Femur (tissue), 1 donor: ENCODE measurements at regions not wholly inside any gene's neighbourhood (a gene's known extent, or its start where the extent isn't known, plus 50 kb on each side); places are given as distances from the start of the nearest gene placed in this dataset.

Experiments
- DNase-seq: peaks from one replicate; pipeline ENCODE4 v3.0.0-alpha.2; 2017

DNA sequence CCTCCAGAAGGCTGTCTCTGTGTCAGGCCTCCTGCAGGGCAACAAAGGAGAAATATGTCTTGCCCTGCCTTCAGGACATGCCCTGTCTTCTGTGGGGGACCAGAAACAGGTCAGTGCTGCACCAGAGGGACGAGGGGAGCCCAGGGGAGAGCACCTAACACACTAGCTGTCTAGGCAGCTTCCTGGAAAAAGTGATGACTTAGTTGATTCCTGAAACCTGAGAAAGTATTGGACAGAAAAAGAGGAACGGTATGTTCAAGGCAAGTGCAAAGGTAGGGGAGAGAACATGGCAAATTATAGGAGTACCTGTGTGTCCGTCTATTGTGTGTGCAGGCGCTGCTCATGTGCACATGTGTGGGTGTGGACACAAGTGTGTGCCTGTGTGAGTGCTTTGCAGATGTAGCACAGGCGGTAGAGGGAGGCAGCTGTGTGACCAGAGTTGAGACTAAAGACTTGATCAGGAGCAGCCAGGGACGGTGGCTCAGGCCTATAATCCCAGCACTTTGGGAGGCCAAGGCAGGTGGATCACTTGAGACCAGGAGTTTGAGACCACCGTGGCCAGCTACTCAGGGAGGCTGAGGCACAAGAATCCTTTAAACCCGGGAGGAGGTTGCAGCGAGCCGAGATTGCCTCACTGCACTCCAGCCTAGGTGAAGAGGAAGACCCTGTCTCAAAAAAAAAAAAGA is 119.5 kb downstream of the GYPC start:
- no peak for DNase-seq

DNA sequence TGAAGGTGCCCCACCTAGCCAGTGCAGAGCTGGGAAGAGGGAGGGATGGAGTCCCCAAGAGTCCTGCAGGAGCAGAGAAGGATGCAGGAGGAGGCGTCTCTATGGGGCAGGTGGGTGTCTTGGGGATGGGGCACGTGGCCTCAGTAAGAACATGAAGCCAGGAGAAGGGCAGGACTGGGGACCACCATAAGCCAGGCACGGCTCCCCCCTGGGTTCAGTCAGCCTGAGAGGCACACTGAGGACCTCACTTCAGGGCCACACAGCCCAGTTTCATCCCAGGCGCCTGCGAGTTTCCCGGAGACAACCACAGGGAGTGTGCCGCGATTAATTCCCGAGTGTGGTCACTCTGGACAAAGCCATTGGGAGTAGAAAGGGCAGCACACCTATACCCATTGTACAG is 120.3 kb downstream of the GYPC start:
- no peak for DNase-seq

DNA sequence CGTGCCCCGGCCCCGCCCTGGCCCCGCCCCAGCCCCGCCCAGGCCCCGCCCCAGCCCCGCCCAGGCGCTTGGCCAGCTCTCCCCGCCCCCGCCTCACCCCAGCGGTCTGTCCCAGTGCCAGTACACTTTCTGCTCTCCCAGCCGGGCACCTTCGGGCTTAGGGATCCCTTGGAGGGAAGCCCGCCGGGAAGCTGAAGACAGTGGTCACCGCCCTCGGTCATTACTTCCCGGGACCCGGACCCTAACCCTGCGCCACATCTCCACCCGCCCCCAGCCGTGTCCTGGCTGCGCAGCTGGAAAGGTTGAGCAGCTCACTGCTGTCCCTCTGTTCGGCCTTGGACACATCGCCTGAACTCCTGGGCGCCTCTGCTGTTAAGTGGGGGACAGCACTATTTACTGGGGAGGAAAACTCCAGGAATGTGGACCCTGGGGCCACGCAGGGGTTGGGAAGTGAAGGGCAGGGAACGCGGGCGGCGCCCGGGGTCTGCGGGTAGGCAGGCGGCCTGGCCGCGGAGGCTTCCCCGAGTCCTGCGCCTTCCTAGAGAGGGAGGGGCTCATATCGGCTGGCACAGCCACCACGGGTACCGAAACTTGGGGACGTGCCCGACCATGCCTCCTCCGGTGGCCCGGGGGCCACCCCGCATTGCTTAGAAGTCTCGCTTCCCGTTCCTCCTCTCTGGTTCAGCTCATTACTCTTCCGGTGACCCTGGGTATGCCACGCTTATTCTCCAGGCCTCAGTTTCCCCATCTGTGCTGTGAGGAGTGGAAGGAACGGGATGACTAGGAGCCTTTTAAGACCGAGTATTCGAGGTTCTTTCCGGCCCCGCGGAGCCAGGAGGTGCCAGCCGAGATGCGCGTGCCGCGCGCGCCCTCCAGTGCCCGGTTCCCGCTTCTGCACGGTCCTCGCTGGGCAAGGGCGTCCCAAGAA is 121.0 kb downstream of the GYPC start:
- DNase-seq, result peak; percentile 90

DNA sequence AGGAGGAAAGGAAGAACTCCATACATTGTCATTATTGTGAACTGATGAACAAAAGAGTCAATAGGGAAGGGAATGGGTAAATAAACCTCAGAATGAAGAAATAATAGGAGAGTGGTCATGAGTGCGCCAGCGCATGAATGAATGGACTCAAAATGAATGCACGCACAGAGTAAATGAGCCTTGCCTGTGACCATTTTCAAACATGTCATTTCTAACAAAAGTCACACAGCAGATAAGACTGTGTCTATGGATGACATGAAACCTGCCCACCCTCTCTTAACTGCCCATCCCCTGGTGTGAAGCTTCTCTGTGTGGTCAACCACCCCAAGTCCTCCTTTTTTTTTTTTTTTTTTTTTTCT is 121.1 kb upstream of the TEX51 start:
- no peak for DNase-seq

DNA sequence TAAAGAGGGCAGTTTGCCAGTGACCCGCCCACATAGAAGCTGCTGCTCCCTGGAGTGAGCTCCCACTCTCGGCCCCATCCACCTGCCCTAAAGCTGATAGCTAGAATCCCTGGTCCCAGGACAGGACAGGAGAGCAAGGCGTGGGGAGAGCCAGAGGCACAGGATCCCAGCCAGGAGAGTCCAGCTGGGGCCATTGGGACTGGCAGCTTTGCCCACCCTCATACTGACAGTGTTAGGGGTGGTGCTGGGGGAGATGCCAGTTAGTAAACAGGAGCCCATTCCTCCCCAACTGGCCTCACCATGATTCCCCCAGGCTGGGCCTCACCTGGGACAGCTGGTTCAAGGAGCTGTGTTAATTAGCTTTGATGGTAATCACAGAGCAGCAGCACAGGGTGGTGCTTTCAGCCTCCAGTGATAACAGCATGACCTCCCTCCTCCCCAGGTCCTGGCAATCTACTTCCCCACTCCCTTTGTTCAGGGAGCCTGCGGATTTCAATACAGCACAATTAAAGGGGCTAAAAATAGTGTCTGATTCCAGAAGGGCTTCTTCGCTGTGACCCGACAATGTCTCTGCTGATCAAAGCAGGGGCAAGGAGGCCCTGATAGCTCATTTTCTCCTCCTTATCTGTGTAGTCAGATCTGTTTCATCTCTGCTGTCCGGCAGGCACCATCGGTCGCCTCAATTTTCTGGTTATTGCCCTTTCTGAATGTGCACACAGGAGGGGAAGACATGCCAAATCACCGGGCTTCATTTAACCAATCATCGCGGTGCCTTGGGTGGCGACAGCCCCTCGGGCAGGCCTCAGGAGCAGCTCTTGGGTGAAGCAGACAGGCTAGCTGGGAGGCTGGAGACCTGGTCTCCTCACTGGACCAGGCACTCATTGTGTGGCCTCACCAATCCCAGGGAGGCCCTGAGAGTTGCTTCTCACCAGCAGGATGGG is 119.9 kb upstream of the TEX51 start:
- DNase-seq, result no peak

DNA sequence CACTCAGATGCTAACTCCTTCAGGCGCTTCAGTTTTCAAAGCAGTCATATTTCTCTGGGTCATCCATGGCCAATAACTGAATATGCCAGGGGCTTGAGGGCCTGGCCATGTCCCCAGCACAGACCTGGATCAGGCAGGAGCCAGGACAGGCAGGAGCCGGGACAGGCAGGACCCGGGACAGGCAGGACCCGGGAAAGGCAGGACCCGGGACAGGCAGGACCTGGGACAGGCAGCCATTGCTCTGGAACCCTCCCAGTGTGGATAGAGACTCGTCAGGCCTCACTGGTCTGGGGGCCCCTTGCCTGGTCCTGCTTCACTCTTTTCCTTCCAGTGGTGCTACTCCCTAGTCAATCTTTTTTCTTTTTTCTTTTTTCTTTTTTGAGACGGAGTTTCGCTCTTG is 117.5 kb upstream of the TEX51 start:
- DNase-seq, result no peak

DNA sequence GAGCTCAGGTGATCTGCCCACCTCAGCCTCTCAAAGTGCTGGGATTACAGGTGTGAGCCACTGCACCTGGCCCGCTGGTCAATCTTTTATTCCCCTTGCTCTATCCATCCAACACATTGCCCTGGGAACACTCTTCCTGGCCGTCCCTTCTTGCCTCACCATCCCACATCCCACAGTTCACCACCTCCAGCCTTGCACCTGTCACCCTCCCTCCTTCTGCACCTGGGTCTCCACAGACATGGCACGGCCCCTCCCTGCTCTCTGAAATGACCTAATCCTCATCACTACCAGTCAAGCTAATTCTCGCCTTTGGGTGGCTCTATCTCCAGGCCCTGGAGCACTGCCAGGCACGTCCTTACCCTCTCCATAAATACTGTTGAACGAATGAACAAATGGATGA is 116.9 kb upstream of the TEX51 start:
- no peak for DNase-seq

DNA sequence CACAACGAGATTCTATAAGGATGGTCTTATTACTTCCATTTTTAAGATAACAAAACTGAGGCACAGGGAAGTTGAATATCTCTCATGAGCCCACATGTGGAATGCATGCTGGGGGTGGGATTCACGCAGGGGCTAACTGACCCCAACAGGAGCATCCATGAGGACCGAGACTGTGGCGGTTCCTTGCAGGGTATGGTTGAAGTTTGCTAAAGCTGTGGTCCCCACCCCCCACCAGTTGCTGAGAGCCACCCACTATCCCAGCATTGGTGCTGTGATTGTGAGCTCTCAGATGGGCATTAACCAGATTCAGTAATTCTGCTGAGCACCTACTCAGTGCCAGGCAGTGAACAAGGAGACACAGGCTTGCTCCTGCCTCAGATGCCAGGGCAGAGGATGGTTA is 116.0 kb upstream of the TEX51 start:
- no peak for DNase-seq

DNA sequence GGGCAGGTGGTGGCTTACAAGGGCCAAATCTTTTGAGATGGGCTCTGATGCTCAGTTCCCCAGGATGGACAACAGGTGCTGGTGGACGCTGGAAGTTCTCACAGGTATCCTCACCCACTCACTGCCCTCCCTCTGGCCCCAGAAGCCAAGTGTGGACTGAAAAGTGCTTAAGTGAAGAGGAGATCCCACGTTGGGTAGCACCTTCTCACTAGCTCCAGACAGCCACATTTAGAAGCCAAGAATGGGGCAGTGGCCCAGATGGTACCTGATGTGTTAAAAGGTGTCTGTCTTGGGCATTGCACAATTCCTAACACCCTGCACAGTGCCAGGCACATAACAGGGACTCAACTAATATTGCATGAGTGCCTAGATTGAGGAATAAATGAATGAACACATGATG is 115.3 kb upstream of the TEX51 start:
- DNase-seq, result no peak

DNA sequence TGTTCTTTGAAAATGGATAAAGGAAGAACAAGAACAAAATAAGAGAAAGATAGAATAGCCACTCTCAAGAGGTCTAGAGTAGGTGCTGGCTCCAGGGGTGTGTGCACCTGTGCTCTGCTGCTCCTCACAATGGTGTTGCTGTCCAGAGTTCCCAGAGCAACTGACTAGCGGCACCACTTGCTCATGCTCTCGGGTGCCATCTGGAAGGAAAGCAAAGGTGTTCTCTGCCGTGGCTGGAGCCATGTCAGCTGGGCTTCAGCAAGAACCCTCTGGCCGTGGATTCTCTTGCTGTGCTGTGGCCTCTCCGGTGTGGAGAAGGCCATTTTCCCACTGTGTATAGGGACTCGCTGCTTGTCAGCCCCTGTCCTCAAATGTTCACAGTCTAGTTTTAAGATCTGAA is 114.6 kb upstream of the TEX51 start:
- no peak for DNase-seq

DNA sequence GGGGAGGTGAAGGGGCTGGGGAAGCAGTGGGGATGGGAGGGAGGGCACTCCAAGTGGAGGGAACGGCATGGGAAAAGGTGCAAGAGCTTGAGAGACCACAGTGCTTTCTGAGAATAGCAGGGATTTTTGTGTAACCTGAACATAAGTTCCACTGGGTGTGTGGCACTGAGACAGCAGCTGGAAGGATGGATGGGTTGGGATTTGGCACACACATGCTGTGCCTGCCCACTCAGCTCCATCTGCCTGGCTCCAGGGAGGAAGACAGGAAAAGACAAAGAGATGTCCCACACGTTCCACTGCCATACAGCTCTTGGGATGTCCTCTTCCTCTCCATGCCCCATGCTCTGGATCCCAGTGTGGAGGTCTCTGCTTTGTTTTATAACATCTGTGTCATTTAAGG is 114.1 kb upstream of the TEX51 start:
- DNase-seq, result no peak

DNA sequence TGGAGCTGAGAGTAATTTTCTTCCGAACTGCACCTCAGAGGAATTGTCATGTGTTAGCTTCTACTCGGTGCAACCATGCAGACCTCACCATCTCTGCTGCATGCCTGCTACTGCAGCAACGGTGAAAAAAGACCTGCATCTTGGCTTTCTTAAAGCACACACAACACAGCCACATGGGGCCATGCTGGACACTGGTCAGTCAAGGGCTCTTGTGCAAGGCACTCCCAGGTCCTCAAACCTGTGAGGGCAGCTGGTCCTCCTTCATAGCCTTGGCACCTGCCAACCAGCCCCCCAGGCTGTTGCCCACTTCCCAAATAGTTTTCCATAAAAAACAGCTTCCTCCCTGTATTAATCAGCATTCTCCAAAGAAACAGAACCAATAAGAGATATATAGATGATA is 113.5 kb upstream of the TEX51 start:
- no peak for DNase-seq

DNA sequence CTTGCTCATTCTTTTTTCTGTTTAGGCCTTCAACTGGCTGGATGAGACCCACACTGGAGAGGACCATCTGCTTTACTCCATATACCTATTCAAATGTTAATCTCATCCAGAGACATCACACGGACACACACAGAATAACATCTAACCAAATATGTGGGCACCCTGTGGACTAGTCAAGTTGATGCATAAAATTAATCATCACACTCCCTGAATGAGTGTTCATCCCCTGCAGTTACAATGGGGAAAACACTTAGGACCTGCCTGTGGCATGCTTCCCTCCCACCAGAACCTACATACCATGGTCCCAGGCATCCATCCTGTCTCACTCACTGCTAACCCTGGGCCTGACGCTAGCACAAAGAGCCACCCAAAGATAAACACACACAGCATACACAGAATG is 112.8 kb upstream of the TEX51 start:
- DNase-seq, result no peak

DNA sequence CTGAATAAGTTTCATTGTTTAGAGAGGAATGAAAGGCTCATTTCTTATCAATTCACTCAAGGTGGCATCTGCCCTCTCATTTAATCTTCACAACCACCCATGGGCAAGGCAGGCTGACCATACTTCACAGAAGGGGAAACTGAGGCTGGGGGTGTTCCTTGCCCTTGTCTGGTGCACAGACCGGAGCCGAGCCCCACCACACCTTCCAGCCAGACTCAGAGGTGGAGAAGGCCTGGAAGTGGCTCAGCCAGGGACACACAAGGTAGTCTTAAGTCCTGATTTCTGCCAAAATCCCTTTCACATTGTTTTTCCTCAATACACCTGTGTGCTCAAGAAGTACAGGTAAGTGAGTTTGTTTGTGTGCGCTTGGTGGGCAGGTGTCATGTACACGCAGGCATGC is 111.9 kb upstream of the TEX51 start:
- DNase-seq, result no peak

DNA sequence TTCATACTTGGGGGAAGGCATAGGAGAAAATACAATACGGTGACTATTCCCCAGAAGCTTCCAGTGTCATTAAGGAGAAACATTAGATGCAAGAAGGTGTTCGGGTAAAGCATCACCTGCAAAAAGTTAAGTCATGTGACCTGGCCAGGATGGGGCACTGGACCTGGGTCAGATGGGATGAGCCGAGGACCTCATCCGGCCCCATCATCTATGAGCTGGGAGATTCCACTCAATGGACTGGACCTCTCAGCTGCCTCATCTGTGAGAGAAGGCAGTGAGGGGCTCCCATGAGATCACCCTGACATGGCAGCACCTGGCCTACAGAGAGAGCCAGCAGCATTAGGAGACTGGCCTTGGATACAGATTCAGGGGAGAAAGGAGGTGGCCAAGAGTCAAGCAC is 111.4 kb upstream of the TEX51 start:
- no peak for DNase-seq

DNA sequence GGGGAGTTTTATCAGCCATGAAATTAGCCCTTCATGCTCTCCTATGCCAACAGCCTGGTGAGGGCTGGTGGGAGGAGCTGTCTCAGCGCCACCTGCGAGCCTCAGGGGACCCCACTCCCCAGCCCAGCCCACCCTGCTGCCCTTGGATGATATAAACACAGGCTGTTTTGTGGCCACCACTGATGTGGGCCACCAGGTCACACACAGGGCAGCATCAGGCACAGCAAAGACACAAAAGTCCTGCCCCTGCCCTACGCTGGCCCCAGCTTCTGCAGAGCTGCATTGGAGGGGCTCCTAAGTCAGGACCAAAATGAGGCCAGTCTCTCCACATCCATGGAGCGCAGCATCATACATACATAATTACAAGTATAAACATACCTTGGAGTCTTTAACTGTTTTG is 110.6 kb upstream of the TEX51 start:
- DNase-seq, result no peak

DNA sequence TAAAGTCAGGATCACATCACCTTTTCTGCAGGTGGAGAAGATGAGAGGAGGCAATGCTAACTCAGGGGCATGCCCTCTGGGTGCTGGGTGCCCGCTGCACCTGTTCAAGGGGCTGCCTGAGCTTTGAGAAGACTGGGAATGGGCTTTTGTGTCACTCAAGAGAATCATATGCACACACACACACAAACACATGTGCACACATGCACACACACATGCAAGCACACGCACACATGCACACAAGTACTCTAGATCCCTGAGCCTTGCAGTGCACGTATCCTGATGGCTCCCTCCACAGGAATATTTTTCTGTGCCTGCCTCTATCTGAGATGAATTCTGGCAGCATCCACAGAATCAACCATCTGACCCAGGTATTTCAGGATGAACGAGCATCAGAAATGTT is 110.0 kb upstream of the TEX51 start:
- no peak for DNase-seq

DNA sequence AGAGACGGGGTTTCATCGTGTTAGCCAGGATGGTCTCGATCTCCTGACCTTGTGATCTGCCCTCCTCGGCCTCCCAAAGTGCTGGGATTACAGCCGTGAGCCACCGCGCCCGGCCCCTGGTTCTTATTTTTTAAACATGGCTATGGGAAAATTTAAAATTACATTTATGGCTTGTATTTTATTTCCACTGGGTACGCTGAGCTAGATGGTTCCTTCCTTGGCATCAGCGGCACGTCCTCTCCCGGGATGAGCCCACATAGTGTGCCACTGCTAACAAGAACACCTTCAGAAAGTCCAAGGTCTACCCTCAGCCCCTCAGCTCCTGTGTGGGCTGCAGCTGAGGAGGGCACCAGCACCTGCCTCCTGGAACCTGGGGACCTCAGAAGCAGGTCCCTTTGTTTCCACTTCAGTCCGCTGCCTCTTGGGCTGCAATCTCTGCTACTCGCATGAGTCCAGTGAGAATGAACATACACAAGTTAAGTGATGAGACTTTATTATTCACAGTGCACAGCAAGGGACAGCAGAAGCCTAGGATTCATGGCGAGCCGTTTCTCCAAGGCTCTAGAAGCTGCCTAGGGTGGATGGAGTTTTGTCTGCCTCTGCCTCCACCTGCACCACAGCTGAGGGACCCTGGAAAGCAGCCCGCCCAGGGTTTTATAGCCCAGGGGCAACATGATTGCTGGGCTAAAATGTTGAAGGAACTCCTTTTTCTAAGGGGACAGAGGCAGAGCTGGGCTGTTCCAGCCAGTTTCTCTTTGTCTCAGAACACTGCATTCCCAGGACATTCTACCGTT is 107.5 kb upstream of the TEX51 start:
- no peak for DNase-seq

DNA sequence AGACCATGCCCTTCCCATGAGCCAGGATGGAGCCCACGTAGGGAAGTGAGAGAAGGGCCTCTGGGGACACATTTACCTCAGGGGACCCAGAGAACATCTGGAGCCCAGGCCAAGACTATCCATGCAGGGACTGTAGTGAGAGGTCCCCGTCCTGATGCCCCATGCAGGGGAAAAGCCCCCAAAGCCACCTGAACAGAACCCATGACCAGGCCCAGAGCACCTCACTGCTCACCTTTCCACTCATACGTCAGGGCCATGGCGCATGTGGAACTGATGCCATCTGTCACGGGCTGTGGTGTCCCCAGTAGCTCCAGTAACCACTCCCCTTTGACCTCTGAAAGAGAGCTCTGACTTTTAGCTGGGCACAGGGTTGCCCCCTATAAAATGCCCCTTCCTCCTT is 106.5 kb upstream of the TEX51 start:
- no peak for DNase-seq

DNA sequence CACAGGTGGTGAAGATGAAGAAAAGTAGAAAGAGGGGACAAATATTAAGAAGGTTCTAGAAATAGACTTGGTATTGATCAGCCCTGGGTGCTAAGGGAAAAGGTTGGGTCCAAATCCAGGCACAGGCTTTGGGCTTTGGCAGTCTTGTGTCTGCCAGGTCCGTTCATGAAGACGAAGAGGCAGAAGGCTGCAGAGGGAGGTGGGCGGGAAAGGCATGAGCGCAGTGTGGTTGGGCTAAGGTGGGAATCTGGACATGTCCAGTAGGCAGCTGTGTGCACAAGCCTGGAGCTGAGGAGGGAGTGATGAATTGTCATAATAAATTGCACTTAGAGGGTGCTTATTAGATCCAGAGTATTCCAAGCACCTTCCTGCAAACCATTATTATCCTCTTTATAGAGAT is 105.7 kb upstream of the TEX51 start:
- no peak for DNase-seq

DNA sequence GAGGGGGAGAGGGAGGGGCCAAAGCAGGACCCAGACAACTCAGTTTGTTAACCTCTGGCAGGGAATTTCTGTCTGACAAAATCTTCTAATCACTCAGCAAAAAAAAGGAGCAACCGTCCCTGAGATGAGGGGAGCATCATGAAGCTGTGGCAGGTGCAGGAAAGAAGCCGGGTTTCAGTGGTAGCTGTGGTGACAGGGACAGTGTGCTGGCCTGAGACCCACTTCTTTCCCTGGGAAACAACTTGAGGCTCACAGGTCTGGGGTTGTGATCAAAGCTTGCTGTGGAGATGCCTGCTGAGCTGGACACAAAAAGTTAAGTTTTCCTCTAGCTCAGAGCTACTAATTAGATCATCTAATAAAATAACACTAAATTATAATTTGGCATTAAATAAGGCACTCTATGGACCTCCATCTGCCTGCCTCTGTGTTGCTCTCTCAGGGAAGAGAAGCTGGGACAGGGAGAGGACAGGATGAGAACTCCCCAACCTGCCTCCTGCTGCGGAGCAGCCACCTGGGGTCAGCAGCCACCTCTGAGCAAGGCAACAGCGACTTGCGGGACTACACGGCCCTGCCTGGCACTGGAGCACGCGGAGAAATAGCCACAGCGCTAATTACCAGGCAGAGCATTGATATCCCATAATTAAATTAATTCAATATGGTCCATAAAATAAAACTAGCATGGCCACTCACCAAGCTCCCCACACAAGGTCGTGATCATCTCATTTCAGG is 104.6 kb upstream of the TEX51 start:
- DNase-seq, result no peak

DNA sequence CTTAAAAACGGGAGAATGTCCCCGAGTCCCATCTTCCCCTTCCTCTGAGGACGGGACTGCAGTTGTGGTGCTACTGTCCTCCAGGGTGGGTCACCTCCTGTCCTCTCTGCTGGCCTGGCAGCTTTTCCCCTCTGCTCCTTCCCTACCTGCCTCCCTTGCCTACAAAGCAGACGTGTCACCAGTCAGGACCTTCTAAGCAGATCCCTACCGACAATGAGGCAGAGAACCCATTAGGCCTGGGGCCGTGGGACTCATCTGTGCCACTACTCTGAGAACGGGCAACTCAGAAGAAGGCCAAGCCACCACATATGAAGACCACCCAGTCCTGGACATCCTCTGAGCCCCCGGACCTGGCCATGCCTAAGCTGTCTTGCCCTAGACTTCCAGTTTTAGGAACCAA is 103.0 kb upstream of the TEX51 start:
- no peak for DNase-seq
